22Rv1 (cell line): ENCODE measurements at regions not wholly inside any gene's neighbourhood (a gene's known extent, or its start where the extent isn't known, plus 50 kb on each side); places are given as distances from the start of the nearest gene placed in this dataset.

ENCODE experiments used
- ZFX ChIP-seq: fragments of 450-650 bp; IDR thresholded peaks from 2 replicates; pipeline ENCODE4 v1.6.1; 2017; ENCODE audit warnings: antibody characterized with exemption, borderline replicate concordance
- TF ChIP-seq, protein P1 (sequence below): fragments of 450-650 bp; IDR thresholded peaks from 2 replicates; pipeline ENCODE4 v1.5.1; 2017; ENCODE audit warnings: mild to moderate bottlenecking

DNA sequence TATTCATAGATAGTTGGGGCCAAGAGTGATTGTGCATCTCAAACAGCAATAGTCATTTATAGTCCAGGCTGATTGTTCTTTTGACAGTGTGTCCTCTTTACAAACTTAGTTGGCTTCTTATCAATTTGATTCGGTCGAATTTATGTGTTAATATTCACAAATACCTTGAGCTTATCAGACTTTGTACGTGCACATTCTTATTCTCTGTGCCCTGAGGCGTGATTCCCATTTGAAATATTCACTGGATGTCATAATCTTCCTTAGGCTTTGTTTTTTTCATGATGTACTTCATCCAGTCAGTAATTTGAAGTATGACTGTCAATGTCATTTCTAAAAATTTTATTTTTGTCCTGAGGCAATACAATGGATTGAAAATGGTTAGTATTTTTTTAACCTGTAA, 263.5 kb upstream of the PCDH7 start:
- TF ChIP-seq, protein P1, sequence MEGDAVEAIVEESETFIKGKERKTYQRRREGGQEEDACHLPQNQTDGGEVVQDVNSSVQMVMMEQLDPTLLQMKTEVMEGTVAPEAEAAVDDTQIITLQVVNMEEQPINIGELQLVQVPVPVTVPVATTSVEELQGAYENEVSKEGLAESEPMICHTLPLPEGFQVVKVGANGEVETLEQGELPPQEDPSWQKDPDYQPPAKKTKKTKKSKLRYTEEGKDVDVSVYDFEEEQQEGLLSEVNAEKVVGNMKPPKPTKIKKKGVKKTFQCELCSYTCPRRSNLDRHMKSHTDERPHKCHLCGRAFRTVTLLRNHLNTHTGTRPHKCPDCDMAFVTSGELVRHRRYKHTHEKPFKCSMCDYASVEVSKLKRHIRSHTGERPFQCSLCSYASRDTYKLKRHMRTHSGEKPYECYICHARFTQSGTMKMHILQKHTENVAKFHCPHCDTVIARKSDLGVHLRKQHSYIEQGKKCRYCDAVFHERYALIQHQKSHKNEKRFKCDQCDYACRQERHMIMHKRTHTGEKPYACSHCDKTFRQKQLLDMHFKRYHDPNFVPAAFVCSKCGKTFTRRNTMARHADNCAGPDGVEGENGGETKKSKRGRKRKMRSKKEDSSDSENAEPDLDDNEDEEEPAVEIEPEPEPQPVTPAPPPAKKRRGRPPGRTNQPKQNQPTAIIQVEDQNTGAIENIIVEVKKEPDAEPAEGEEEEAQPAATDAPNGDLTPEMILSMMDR, result no peak
- no peak for TF ChIP-seq ZFX
